ENCODE measurements at regions not wholly inside any gene's neighbourhood (a gene's known extent, or its start where the extent isn't known, plus 50 kb on each side); places are given as distances from the start of the nearest gene placed in this dataset.

DNA sequence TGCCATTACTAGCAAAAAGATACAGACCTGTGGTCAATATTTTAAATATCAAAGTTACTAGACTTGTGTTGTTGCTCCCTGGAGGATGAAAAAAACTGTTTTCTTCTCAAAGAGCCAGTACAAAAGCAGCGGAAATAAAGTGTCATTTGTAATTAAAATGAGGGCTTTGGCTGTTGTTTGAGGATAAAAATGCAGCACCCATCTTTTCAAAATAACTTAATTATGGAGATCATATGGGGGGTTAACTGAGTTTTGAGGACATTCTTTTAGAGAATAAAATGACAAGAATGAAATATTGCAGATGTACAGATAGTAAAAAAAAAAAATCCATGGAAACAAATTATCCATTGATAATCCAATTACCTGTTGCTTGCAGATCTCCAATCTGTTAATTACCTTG, 1484.4 kb downstream of the LRRC4C start (continued):
- TF ChIP-seq, protein P1, sequence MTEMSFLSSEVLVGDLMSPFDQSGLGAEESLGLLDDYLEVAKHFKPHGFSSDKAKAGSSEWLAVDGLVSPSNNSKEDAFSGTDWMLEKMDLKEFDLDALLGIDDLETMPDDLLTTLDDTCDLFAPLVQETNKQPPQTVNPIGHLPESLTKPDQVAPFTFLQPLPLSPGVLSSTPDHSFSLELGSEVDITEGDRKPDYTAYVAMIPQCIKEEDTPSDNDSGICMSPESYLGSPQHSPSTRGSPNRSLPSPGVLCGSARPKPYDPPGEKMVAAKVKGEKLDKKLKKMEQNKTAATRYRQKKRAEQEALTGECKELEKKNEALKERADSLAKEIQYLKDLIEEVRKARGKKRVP (CRISPR knock-in tag; IDR thresholded peaks at IDR 0.05) = no peak
- TF ChIP-seq TFAM (CRISPR knock-in tag; conservative IDR thresholded peaks at IDR 0.05) = no peak

DNA sequence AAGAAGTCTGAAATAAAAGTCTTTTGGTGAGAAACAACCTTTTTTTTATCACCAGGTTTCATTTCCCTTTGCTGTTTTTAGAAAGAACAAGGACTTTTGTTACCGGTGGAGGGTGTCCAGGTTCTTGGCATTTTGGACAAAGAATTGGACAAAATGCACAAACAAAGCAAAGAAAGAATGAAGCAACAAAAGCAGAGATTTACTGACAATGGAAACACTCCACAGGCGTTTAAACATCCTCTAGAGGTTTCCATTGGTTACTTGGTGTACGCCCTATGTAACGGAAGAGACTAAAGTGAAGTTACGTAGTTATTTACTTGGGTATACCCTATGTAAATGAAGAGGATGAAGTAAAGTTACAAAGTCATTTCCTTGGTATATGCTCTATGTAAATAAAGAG, 1487.0 kb downstream of the LRRC4C start:
- Histone ChIP-seq H3K4me3 (no peak overlapping the region), H3K27ac (ENCODE audit: extremely low read depth, low read depth, low read length) (no peak overlapping the region), H3K4me2 (ENCODE audit: insufficient read depth, low read length) (no peak overlapping the region), H3K4me1 (replicated peaks in 1 of 2; ENCODE audit: control insufficient read depth in 2 of 2, insufficient read depth in 2 of 2, low read length in 2 of 2) (no peaks in the 10 kb centered on the region), H3K36me3 (ENCODE audit: control insufficient read depth, insufficient read depth, low read length) (no peaks in the 10 kb centered on the region), H3K9me3 (replicated peaks; ENCODE audit: control insufficient read depth, insufficient read depth, low read depth, low read length) (no peaks in the 10 kb centered on the region), H3K79me2 (ENCODE audit: control insufficient read depth, insufficient read depth, low read length) (no peaks in the 10 kb centered on the region), H4K20me1 (replicated peaks; ENCODE audit: control insufficient read depth, insufficient read depth, low read length) (no peaks in the 10 kb centered on the region), H3K9me1 (ENCODE audit: control insufficient read depth, insufficient read depth, low read length) (no peaks in the 10 kb centered on the region), H3K9ac (ENCODE audit: insufficient read depth in 1 of 2, low read depth in 2 of 2, low read length in 2 of 2) (no peak overlapping the region), H3K27me3 (ENCODE audit: control insufficient read depth in 2 of 2, insufficient read depth in 2 of 2, low read length in 2 of 2) (no peaks in the 10 kb centered on the region), H2AFZ (ENCODE audit: low read depth, low read length) (no peak overlapping the region)
- in situ Hi-C loops (cut with MboI) = no loop called here
- ATAC-seq (no peak), FAIRE-seq (no peak), DNase-seq (ENCODE audit: extremely low read depth in 1 of 4, low spot score in 3 of 4) (no peak)
- intact Hi-C loops (cut with micrococcal nuclease) = no loop called here
- WGBS (ENCODE audit: insufficient coverage, low coverage, missing lambda C conversion rate) = 5% methylated on average over 5 of the region's 5 CpGs
- CTCF ChIA-PET (ENCODE audit: low intra/inter-chr PET ratio) = no interaction called here
- BruUV-seq (replicated peaks) = no TSS peak
- TF ChIP-seq NFATC3 (IDR thresholded peaks at IDR 0.05) (no peak), PRMT5 (CRISPR knock-in tag; IDR thresholded peaks at IDR 0.05) (no peak), TARDBP (IDR thresholded peaks at IDR 0.05) (no peak), ZNF717 (CRISPR knock-in tag; IDR thresholded peaks at IDR 0.05) (no peak), ZBTB1 (CRISPR knock-in tag; IDR thresholded peaks at IDR 0.05; ENCODE audit: borderline replicate concordance, low read depth) (no peak), ZNF668 (CRISPR knock-in tag; IDR thresholded peaks at IDR 0.05) (no peak), GATAD2B (IDR thresholded peaks at IDR 0.05; ENCODE audit: borderline replicate concordance) (no peak), TRIM24 (IDR thresholded peaks at IDR 0.05) (no peak), CXXC5 (CRISPR knock-in tag; IDR thresholded peaks at IDR 0.05) (no peak), ELF2 (CRISPR knock-in tag; IDR thresholded peaks at IDR 0.05) (no peak), ZFP30 (CRISPR knock-in tag; IDR thresholded peaks at IDR 0.05; ENCODE audit: borderline replicate concordance) (no peak), ZNF431 (CRISPR knock-in tag; IDR thresholded peaks at IDR 0.05) (no peak), ZBTB8A (IDR thresholded peaks at IDR 0.05; ENCODE audit: partially characterized antibody) (no peak), NFRKB (IDR thresholded peaks at IDR 0.05; ENCODE audit: low read depth) (no peak)
- TF ChIP-seq, protein P2, sequence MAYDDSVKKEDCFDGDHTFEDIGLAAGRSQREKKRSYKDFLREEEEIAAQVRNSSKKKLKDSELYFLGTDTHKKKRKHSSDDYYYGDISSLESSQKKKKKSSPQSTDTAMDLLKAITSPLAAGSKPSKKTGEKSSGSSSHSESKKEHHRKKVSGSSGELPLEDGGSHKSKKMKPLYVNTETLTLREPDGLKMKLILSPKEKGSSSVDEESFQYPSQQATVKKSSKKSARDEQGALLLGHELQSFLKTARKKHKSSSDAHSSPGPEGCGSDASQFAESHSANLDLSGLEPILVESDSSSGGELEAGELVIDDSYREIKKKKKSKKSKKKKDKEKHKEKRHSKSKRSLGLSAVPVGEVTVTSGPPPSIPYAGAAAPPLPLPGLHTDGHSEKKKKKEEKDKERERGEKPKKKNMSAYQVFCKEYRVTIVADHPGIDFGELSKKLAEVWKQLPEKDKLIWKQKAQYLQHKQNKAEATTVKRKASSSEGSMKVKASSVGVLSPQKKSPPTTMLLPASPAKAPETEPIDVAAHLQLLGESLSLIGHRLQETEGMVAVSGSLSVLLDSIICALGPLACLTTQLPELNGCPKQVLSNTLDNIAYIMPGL (CRISPR knock-in tag; IDR thresholded peaks at IDR 0.05) = no peak
- POLR2A ChIA-PET = no interaction called here
